Left lung (tissue), 4 donors: ENCODE measurements at regions not wholly inside any gene's neighbourhood (a gene's known extent, or its start where the extent isn't known, plus 50 kb on each side); places are given as distances from the start of the nearest gene placed in this dataset.

ENCODE experiments used
- ATAC-seq: fragments of 200-7000 bp; cut with Tn5 transposase; one replicate; pipeline ENCODE4 v1.9.1; 2020; ENCODE audit warnings: moderate library complexity
- DNase-seq, 4 donors: peaks; one replicate each; pipeline ENCODE4 v3.0.0-alpha.2; 2013 to 2020
- H3K27ac ChIP-seq, 2 donors: fragments of 200-600 bp; sonication (generic) in 1 of 2; one replicate each; pipeline versions ENCODE4 v1.5.0 to v1.8.0; 2020 to 2021
- H3K27me3 ChIP-seq, 2 donors: fragments of 200-600 bp; sonication (generic) in 1 of 2; one replicate each; pipeline versions ENCODE4 v1.5.0 to v1.8.0; 2020 to 2021
- H3K36me3 ChIP-seq, 2 donors: fragments of 200-600 bp; sonication (generic) in 1 of 2; one replicate each; pipeline versions ENCODE4 v1.5.0 to v1.8.0; 2020 to 2021
- H3K4me1 ChIP-seq, 2 donors: fragments of 200-600 bp; one replicate each; pipeline ENCODE4 v1.8.0; 2021
- H3K4me3 ChIP-seq, 2 donors: fragments of 200-600 bp; sonication (generic) in 1 of 2; one replicate each; pipeline versions ENCODE4 v1.5.0 to v1.8.0; 2020 to 2021; ENCODE audit warnings: mild to moderate bottlenecking in 1 of 2
- H3K9me3 ChIP-seq, 2 donors: fragments of 200-600 bp; sonication (generic) in 1 of 2; one replicate each; pipeline versions ENCODE4 v1.5.0 to v1.8.0; 2020 to 2021
- CTCF ChIP-seq, 2 donors: fragments of 200-600 bp; sonication (generic) in 1 of 2; IDR thresholded peaks; one replicate each; pipeline versions ENCODE4 v1.5.0 to v1.8.0; 2021; ENCODE audit warnings: antibody characterized with exemption in 2 of 2
- intact Hi-C, 2 donors: fragments of 100-400 bp; cut with DNase I; formaldehyde crosslinking; loops; one replicate each; pipeline versions ENCODE4 v1.11.2 to v1.14.2; 2022
- donor health status: DM: no; HTN: yes; CAD: no.
- donor health status: DM: no; HTN: no; CAD: no.

- DNase-seq = no peak
- Histone ChIP-seq H3K27me3 (peaks cover 0 to 8% of the 10 kb centered on the region in 2 donors), H3K27ac (no peak overlapping the region), H3K4me3 (no peak overlapping the region), H3K9me3 (no peaks in the 10 kb centered on the region), H3K4me1 (no peaks in the 10 kb centered on the region), H3K36me3 (no peaks in the 10 kb centered on the region)
- no peak for TF ChIP-seq CTCF (IDR thresholded peaks at IDR 0.05)
- ATAC-seq = peak; percentile 70
- intact Hi-C loops = no loop called here
Observed at GRCh38 chr2:241933179-241933911, 63.8 kb downstream of the RTP5 start.

GRCh38 chr2:241935314-241935713 is 65.8 kb downstream of the RTP5 start:
- H3K4me1 ChIP-seq = no peaks in the 10 kb centered on the region
- no peak for ATAC-seq
- H3K27me3 ChIP-seq = peaks cover 0 to 8% of the 10 kb centered on the region in 2 donors
- DNase-seq = no peak
- no peak overlapping the region for H3K4me3 ChIP-seq
- H3K9me3 ChIP-seq = no peaks in the 10 kb centered on the region
- no peaks in the 10 kb centered on the region for H3K36me3 ChIP-seq
- TF ChIP-seq CTCF (IDR thresholded peaks at IDR 0.05) = no peak
- intact Hi-C loops = no loop called here
- no peak overlapping the region for H3K27ac ChIP-seq

- ATAC-seq (no peak), DNase-seq (no peak)
- Histone ChIP-seq H3K9me3 (no peaks in the 10 kb centered on the region), H3K27me3 (peaks cover 0 to 8% of the 10 kb centered on the region in 2 donors), H3K4me3 (no peak overlapping the region), H3K4me1 (no peaks in the 10 kb centered on the region), H3K36me3 (no peaks in the 10 kb centered on the region), H3K27ac (no peak overlapping the region)
- intact Hi-C loops = no loop called here
- TF ChIP-seq CTCF (IDR thresholded peaks at IDR 0.05) = no peak
Observed at GRCh38 chr2:241935774-241936173, 66.2 kb downstream of the RTP5 start.

GRCh38 chr2:241936457-241937133 is 67.1 kb downstream of the RTP5 start:
- Histone ChIP-seq H3K4me3 (no peak overlapping the region), H3K27me3 (peaks cover 0 to 8% of the 10 kb centered on the region in 2 donors), H3K9me3 (no peaks in the 10 kb centered on the region), H3K36me3 (no peaks in the 10 kb centered on the region), H3K4me1 (no peaks in the 10 kb centered on the region), H3K27ac (no peak overlapping the region)
- peak in 1 of 4 donors; percentile 73 for DNase-seq
- intact Hi-C loops = no loop called here
- ATAC-seq = no peak
- no peak for TF ChIP-seq CTCF (IDR thresholded peaks at IDR 0.05)

- H3K36me3 ChIP-seq = no peaks in the 10 kb centered on the region
- intact Hi-C loops = no loop called here
- no peak overlapping the region for H3K4me3 ChIP-seq
- ATAC-seq (no peak), DNase-seq (no peak)
- H3K27ac ChIP-seq = no peak overlapping the region
- no peaks in the 10 kb centered on the region for H3K4me1 ChIP-seq
- H3K9me3 ChIP-seq = no peaks in the 10 kb centered on the region
- peaks cover 0 to 8% of the 10 kb centered on the region in 2 donors for H3K27me3 ChIP-seq
- no peak for TF ChIP-seq CTCF (IDR thresholded peaks at IDR 0.05)
Observed at GRCh38 chr2:241937297-241937696, 67.8 kb downstream of the RTP5 start.
